ENCODE measurements at regions not wholly inside any gene's neighbourhood (a gene's known extent, or its start where the extent isn't known, plus 50 kb on each side); places are given as distances from the start of the nearest gene placed in this dataset.

DNA sequence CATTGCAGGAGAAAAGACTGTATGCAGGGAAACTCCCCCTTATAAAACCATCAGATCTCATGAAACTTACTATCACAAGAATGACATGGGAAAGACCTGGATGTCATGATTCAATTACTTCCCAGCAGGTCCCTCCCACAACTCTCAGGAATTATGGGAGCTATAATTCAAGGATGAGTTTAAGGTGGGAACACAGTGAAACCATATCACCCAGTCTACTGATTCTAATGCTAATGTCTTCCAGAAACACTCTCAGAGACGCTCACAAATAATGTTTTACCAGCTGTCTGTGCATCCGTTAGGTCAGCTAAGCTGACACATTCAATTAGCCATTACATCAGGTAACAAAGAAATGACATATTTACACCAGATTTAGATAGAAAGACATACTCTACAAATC lies 637.9 kb downstream of the NLGN4Y start:
- H3K9me3 Mint-ChIP-seq: no peaks in the 10 kb centered on the region
- CTCF ChIA-PET: no interaction called here
- no peak overlapping the region for H3K4me3 Mint-ChIP-seq
- DNase-seq: no peak
- no peaks in the 10 kb centered on the region for H3K36me3 Mint-ChIP-seq (ENCODE audit: low read depth)
- no peaks in the 10 kb centered on the region for H3K4me1 Mint-ChIP-seq (ENCODE audit: low read depth)
- intact Hi-C loops (cut with micrococcal nuclease): no loop called here
- no peak overlapping the region for H3K27ac Mint-ChIP-seq
- H3K27me3 Mint-ChIP-seq (ENCODE audit: low read depth): no peaks in the 10 kb centered on the region

DNA sequence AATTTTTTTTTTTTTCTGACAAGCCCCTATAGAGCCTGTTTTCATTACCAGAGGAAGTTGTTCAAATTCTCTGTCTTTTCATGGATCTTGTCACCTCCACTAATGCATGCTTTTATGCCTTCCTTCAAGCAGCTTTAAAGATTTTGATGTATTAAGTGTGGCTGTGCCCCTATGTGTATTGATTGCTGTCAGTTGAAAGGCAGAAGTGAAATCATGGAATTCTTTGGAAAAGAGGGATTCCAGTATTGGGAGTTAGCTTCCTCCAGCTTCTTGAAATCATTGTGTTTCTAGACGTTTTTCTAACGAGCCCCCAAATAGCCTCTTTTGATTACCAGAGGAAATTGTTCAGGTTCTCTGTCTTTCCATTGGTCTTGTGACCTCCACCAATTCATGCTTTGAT lies 655.6 kb downstream of the NLGN4Y start:
- no peak for DNase-seq
- Mint-ChIP-seq H3K4me3 (no peak overlapping the region), H3K27me3 (ENCODE audit: low read depth) (no peaks in the 10 kb centered on the region), H3K36me3 (ENCODE audit: low read depth) (no peaks in the 10 kb centered on the region), H3K9me3 (no peaks in the 10 kb centered on the region), H3K4me1 (ENCODE audit: low read depth) (no peaks in the 10 kb centered on the region), H3K27ac (no peak overlapping the region)
- intact Hi-C loops (cut with micrococcal nuclease): no loop called here
- CTCF ChIA-PET: no interaction called here

DNA sequence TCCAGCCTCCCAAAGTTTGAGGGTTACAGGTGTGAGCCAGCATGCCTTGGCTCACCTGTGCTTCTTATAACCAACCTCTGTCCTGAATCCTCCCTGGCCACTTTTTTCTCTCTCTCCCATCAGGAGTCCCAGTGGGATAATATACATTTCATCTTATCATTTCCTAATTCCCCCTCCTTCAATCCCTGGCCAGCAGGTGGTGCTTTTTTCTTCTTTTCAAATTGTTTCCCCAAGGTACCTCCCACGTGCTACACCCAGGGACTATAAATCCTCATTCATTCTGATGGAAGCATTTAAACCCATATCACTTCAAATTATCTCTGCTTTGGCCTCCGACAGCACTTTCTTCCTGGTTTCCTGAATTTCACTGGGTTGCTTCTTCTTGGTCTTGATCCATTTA lies 704.7 kb downstream of the NLGN4Y start:
- H3K4me3 Mint-ChIP-seq: no peak overlapping the region
- H3K4me1 Mint-ChIP-seq (ENCODE audit: low read depth): no peaks in the 10 kb centered on the region
- DNase-seq: no peak
- intact Hi-C loops (cut with micrococcal nuclease): no loop called here
- CTCF ChIA-PET: no interaction called here
- no peaks in the 10 kb centered on the region for H3K9me3 Mint-ChIP-seq
- no peaks in the 10 kb centered on the region for H3K27me3 Mint-ChIP-seq (ENCODE audit: low read depth)
- H3K36me3 Mint-ChIP-seq (ENCODE audit: low read depth): no peaks in the 10 kb centered on the region
- no peak overlapping the region for H3K27ac Mint-ChIP-seq

DNA sequence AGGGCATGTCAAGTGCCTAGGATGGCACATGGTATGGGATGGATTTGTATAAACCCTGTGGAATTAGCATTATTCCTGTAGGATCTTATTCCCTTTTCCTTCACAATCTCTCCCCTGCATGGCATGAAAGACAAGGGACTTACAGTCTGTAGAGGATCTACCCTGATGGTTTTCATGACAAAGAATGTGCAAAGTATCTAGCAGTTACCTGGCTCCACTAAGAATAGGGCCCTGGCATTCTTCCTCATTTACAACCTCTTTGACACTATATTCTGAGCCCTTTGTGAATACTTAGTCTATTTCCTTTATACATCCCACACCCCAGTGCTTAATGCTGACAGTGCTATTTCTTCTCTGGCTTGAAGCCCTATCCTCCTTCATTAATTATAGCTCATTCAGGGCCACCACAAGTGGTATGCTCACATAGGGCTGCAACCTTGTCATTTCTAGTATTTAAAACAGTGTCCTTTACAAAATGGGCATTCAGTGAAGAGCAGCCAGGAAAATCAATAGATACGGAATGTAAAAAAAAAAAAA lies 715.3 kb downstream of the NLGN4Y start:
- H3K27ac Mint-ChIP-seq: no peak overlapping the region
- no peaks in the 10 kb centered on the region for H3K9me3 Mint-ChIP-seq
- CTCF ChIA-PET: no interaction called here
- no peak for DNase-seq
- H3K4me3 Mint-ChIP-seq: no peak overlapping the region
- H3K36me3 Mint-ChIP-seq (ENCODE audit: low read depth): no peaks in the 10 kb centered on the region
- H3K27me3 Mint-ChIP-seq (ENCODE audit: low read depth): no peaks in the 10 kb centered on the region
- intact Hi-C loops (cut with micrococcal nuclease): no loop called here
- H3K4me1 Mint-ChIP-seq (ENCODE audit: low read depth): no peaks in the 10 kb centered on the region

DNA sequence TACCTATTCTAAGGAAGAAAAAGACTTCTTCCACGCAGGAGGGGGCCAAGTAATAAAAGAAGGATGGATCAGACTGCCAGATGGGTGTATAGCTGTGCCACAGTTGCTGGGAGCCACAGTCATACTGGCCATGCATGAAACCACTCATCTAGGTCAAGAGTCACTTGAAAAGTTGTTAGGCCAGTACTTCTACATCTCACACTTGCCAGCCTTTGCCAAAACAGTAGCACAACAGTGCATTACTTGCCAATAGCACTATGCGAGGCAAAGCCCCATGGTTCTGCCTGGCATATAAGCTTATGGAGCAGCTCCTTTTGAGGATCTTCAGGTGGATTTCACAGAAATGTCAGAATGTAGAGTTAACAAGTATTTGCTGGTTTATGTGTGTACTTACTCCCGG lies 735.0 kb downstream of the NLGN4Y start:
- Mint-ChIP-seq H3K27me3 (ENCODE audit: low read depth) (no peaks in the 10 kb centered on the region), H3K36me3 (ENCODE audit: low read depth) (no peaks in the 10 kb centered on the region), H3K4me3 (no peak overlapping the region), H3K9me3 (no peaks in the 10 kb centered on the region), H3K4me1 (ENCODE audit: low read depth) (no peaks in the 10 kb centered on the region), H3K27ac (no peak overlapping the region)
- CTCF ChIA-PET: no interaction called here
- no peak for DNase-seq
- intact Hi-C loops (cut with micrococcal nuclease): no loop called here

DNA sequence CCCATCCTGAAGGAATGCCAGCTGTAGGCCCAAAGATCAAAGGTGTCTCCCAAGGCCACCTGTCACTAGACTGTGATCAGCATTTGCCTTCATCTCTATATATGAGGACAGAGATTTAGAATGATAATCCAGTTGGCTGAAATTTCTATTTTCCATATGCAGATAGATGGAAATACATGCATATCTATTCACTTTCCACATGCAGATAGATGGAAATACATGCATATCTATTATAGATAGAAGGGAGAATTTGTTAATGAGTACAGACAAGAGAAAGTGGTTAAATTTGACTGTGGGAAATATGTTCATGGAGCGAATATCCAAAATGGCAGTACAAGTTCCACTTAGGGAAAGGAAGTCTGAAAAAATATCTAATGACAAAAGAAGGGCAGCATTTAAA lies 762.2 kb downstream of the NLGN4Y start:
- no peak for DNase-seq
- Mint-ChIP-seq H3K9me3 (no peaks in the 10 kb centered on the region), H3K4me1 (ENCODE audit: low read depth) (no peaks in the 10 kb centered on the region), H3K27me3 (ENCODE audit: low read depth) (no peaks in the 10 kb centered on the region), H3K27ac (no peak overlapping the region), H3K4me3 (no peak overlapping the region), H3K36me3 (ENCODE audit: low read depth) (no peaks in the 10 kb centered on the region)
- CTCF ChIA-PET: no interaction called here
- intact Hi-C loops (cut with micrococcal nuclease): no loop called here

DNA sequence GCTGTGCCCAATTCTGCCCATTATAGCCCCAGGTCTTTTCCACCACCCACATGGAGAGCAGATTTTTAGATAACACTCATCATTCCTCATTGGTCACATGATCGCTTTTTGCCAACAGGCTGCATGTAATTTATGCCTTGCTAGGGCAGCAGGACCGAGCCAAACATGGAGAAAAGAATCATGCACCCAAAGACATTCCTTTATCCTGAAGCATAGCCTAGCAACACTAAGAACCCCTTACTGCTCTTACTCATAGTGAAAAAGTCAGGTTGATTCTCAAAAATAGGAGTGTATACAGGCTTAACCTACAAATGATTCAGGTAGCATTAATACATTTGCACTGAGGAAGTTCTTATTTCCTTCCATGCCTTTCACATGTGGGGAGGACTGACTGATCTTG lies 765.5 kb downstream of the NLGN4Y start:
- no peak overlapping the region for H3K4me3 Mint-ChIP-seq
- no peaks in the 10 kb centered on the region for H3K4me1 Mint-ChIP-seq (ENCODE audit: low read depth)
- H3K9me3 Mint-ChIP-seq: no peaks in the 10 kb centered on the region
- DNase-seq: no peak
- intact Hi-C loops (cut with micrococcal nuclease): no loop called here
- CTCF ChIA-PET: no interaction called here
- no peaks in the 10 kb centered on the region for H3K27me3 Mint-ChIP-seq (ENCODE audit: low read depth)
- H3K27ac Mint-ChIP-seq: no peak overlapping the region
- no peaks in the 10 kb centered on the region for H3K36me3 Mint-ChIP-seq (ENCODE audit: low read depth)

DNA sequence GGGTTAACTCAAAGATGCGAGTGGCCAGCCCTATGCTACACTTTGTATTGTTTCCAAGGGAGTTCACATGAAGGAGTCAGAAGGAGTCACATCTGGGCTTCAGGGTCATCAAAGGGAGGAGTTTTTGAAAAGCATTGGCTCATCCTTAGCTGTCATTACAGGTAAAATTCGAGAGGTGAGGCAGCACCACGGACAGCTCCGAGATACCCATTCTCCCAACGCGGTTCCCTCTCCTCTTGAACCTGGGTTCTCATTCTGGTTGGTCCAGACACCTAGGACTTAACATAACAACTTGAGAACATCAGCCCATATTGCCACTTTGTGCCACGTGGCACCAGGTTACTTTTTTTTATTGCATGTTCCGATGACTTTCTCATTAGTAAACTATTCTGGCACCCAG lies 768.6 kb downstream of the NLGN4Y start:
- no peak overlapping the region for H3K27ac Mint-ChIP-seq
- no peaks in the 10 kb centered on the region for H3K9me3 Mint-ChIP-seq
- no peak overlapping the region for H3K4me3 Mint-ChIP-seq
- CTCF ChIA-PET: no interaction called here
- no peaks in the 10 kb centered on the region for H3K36me3 Mint-ChIP-seq (ENCODE audit: low read depth)
- no peaks in the 10 kb centered on the region for H3K27me3 Mint-ChIP-seq (ENCODE audit: low read depth)
- peak; percentile 12 for DNase-seq
- H3K4me1 Mint-ChIP-seq (ENCODE audit: low read depth): no peaks in the 10 kb centered on the region
- intact Hi-C loops (cut with micrococcal nuclease): no loop called here

DNA sequence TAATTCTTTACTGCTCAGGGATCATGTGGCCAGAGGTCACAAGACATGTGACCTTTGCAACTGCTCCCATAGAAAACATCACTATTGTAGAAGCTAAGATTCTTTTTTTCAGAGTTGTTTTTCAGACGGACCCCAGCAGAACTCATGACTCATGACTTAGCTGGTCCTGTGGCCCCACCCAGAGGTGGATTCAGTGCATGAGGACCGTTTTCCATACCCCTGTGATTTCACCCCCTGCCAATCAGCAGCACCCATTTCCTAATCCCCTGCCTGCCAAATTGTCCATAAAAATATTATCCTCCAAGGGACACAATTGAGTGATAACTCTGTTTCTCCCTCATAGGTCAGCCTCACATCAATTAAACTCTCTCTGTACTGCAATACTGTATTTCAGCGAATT lies 777.5 kb downstream of the NLGN4Y start:
- Mint-ChIP-seq H3K4me1 (ENCODE audit: low read depth) (no peaks in the 10 kb centered on the region), H3K36me3 (ENCODE audit: low read depth) (no peaks in the 10 kb centered on the region), H3K27ac (no peak overlapping the region), H3K4me3 (no peak overlapping the region), H3K9me3 (no peaks in the 10 kb centered on the region), H3K27me3 (ENCODE audit: low read depth) (peaks cover 2% of the 10 kb centered on the region)
- DNase-seq: no peak
- intact Hi-C loops (cut with micrococcal nuclease): no loop called here
- CTCF ChIA-PET: no interaction called here

DNA sequence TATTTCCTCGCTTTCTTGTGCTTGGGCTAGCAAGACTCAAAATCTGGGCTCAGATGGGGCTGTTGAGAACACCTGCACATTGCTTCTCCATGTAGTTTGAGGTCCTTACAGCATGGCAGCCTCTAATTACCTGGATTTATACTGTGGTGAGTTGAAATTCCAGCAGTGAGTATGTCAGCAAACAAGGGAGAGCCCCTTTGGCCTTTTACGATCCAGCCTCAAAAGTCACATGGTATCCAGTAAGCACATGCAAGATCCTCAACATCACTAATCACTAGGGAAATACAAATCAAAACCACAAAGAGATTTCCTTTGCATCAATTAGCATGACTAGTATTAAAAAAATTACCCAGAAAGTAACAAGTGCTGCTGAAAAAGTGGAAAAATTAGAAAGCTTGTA lies 787.8 kb downstream of the NLGN4Y start:
- H3K27me3 Mint-ChIP-seq (ENCODE audit: low read depth): no peaks in the 10 kb centered on the region
- H3K4me1 Mint-ChIP-seq (ENCODE audit: low read depth): no peaks in the 10 kb centered on the region
- H3K9me3 Mint-ChIP-seq: no peaks in the 10 kb centered on the region
- no peak overlapping the region for H3K27ac Mint-ChIP-seq
- no peak overlapping the region for H3K4me3 Mint-ChIP-seq
- CTCF ChIA-PET: no interaction called here
- no peaks in the 10 kb centered on the region for H3K36me3 Mint-ChIP-seq (ENCODE audit: low read depth)
- no peak for DNase-seq
- intact Hi-C loops (cut with micrococcal nuclease): no loop called here

DNA sequence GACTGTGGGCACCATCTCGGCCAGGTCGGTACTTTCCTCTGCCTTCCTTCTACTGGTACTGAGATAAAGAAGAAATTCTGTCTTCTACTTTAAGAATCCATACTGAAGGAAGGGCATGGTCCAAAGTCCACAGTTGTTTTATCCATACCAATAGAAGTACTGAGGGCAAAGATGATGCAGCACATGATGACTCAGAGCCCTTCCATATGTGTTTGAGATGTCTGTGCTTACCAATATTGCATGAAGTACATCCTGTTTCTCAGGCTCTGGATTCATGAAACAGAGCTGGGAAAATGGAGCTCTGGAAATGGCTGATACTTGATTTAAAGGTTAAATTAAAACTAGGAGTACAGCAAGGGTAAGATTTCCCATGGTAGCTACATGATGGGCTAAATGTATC lies 799.9 kb downstream of the NLGN4Y start:
- no peaks in the 10 kb centered on the region for H3K36me3 Mint-ChIP-seq (ENCODE audit: low read depth)
- CTCF ChIA-PET: no interaction called here
- intact Hi-C loops (cut with micrococcal nuclease): no loop called here
- DNase-seq: no peak
- peaks cover 7% of the 10 kb centered on the region for H3K4me1 Mint-ChIP-seq (ENCODE audit: low read depth)
- H3K27ac Mint-ChIP-seq: no peak overlapping the region
- H3K9me3 Mint-ChIP-seq: no peaks in the 10 kb centered on the region
- no peak overlapping the region for H3K4me3 Mint-ChIP-seq
- H3K27me3 Mint-ChIP-seq (ENCODE audit: low read depth): peaks cover 10% of the 10 kb centered on the region

DNA sequence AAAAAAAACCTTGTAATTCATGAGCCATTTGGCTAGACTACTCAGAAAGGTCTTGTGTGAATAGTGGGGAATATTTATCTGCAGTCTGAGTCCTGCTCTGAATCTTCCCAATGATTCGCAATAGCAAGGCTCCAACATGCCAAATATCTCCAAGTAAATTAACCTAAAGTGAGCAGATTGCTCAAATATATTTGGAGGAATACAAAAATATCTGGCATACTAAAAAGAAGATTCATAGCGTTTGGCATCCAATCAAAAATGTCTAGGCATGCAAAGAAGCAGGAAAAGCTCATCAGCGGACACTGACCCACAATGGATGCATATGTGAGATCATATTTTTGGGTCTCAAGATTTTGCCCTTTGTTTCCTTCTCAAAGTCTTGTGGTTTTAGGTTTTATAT lies 800.9 kb downstream of the NLGN4Y start:
- intact Hi-C loops (cut with micrococcal nuclease): no loop called here

DNA sequence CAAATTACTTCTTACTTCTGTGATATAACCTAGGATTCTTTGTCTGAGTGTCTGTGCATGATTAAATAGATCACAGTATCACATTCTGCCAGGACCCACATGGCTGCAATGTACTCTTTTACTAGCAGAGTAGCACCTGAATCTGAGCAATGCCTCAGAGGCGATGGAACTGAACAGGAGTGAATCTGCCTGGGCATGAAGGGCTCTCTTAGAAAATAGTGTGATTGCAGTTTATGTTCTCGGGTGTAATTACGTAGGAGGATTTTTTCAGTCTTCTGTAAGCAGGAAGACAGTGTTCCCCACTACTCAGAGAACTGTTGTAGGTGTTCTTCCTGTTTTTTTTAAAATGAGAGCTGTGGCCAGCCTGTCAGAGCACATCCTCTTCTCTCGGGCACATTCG lies 802.3 kb downstream of the NLGN4Y start:
- CTCF ChIA-PET: no interaction called here
- Mint-ChIP-seq H3K27ac (no peak overlapping the region), H3K4me3 (no peak overlapping the region), H3K36me3 (ENCODE audit: low read depth) (no peaks in the 10 kb centered on the region), H3K27me3 (ENCODE audit: low read depth) (no peaks in the 10 kb centered on the region), H3K4me1 (ENCODE audit: low read depth) (peaks cover 7% of the 10 kb centered on the region), H3K9me3 (no peaks in the 10 kb centered on the region)
- DNase-seq: no peak
- intact Hi-C loops (cut with micrococcal nuclease): no loop called here

More for the DNA sequence above, 800.9 kb downstream of the NLGN4Y start:
- CTCF ChIA-PET: no interaction called here
- Mint-ChIP-seq H3K4me3 (no peak overlapping the region), H3K36me3 (ENCODE audit: low read depth) (no peaks in the 10 kb centered on the region), H3K27ac (no peak overlapping the region), H3K9me3 (no peaks in the 10 kb centered on the region), H3K4me1 (ENCODE audit: low read depth) (peaks cover 7% of the 10 kb centered on the region), H3K27me3 (ENCODE audit: low read depth) (peaks cover 6% of the 10 kb centered on the region)
- DNase-seq: no peak

DNA sequence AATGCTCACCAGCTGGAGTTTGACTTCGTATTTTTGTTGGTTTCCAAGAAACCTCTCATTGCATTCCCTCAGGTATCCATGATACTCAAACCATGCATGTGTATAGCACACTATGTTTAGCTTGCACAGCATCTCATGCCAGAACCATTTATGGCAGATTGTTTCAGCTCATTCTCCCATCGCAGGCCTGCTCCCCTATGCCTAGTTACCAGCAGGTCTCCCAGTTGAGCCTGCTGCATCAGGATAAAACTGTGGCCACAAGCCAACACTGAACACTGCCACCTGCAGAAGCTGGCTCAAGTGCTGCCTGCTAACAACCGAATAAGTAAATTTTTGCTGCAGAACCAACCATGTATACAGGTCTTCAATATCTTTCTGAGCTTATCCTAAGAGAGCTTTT lies 804.5 kb downstream of the NLGN4Y start:
- intact Hi-C loops (cut with micrococcal nuclease): no loop called here
- Mint-ChIP-seq H3K36me3 (ENCODE audit: low read depth) (no peaks in the 10 kb centered on the region), H3K27me3 (ENCODE audit: low read depth) (no peaks in the 10 kb centered on the region), H3K4me1 (ENCODE audit: low read depth) (peaks cover 7% of the 10 kb centered on the region), H3K9me3 (no peaks in the 10 kb centered on the region), H3K27ac (no peak overlapping the region), H3K4me3 (no peak overlapping the region)
- CTCF ChIA-PET: no interaction called here
- DNase-seq: no peak
